ENCODE measurements at regions not wholly inside any gene's neighbourhood (a gene's known extent, or its start where the extent isn't known, plus 50 kb on each side); places are given as distances from the start of the nearest gene placed in this dataset.

GRCh38 chr6:119630561-119631192, 281.1 kb upstream of the MAN1A1 start:
- no peak overlapping the region for H3K27ac Mint-ChIP-seq
- H3K36me3 Mint-ChIP-seq (ENCODE audit: low read depth), result no peaks in the 10 kb centered on the region
- ATAC-seq, result no peak
- DNase-seq, result no peak
- H3K27me3 Mint-ChIP-seq, result no peaks in the 10 kb centered on the region
- ChIA-PET CTCF (no interaction called here), POLR2A (no interaction called here)
- TF ChIP-seq CTCF (IDR thresholded peaks at IDR 0.05), result no peak
- H3K9me3 Mint-ChIP-seq, result peaks cover 3% of the 10 kb centered on the region
- no peak overlapping the region for H3K4me3 Mint-ChIP-seq
- H3K4me1 Mint-ChIP-seq (ENCODE audit: low read depth), result no peaks in the 10 kb centered on the region
- intact Hi-C loops (cut with micrococcal nuclease), result no loop called here

- ChIA-PET CTCF (no interaction called here), POLR2A (no interaction called here)
- Mint-ChIP-seq H3K27me3 (no peaks in the 10 kb centered on the region), H3K4me3 (no peak overlapping the region), H3K9me3 (peaks cover 3% of the 10 kb centered on the region), H3K27ac (no peak overlapping the region), H3K4me1 (ENCODE audit: low read depth) (no peaks in the 10 kb centered on the region), H3K36me3 (ENCODE audit: low read depth) (no peaks in the 10 kb centered on the region)
- intact Hi-C loops (cut with micrococcal nuclease), result no loop called here
- ATAC-seq (no peak), DNase-seq (no peak)
- no peak for TF ChIP-seq CTCF (IDR thresholded peaks at IDR 0.05)
These were observed 279.4 kb upstream of the MAN1A1 start for GRCh38 chr6:119628691-119629594.

GRCh38 chr6:119627908-119628669, 278.5 kb upstream of the MAN1A1 start:
- ATAC-seq (no peak), DNase-seq (no peak)
- TF ChIP-seq CTCF (IDR thresholded peaks at IDR 0.05), result no peak
- Mint-ChIP-seq H3K4me1 (ENCODE audit: low read depth) (no peaks in the 10 kb centered on the region), H3K27me3 (no peaks in the 10 kb centered on the region), H3K4me3 (no peak overlapping the region), H3K27ac (no peak overlapping the region), H3K9me3 (peaks cover 3% of the 10 kb centered on the region), H3K36me3 (ENCODE audit: low read depth) (no peaks in the 10 kb centered on the region)
- intact Hi-C loops (cut with micrococcal nuclease), result no loop called here
- ChIA-PET POLR2A (no interaction called here), CTCF (no interaction called here)

- ATAC-seq (no peak), DNase-seq (no peak)
- Mint-ChIP-seq H3K27me3 (no peaks in the 10 kb centered on the region), H3K9me3 (peaks cover 3% of the 10 kb centered on the region), H3K27ac (no peak overlapping the region), H3K4me3 (no peak overlapping the region), H3K36me3 (ENCODE audit: low read depth) (no peaks in the 10 kb centered on the region), H3K4me1 (ENCODE audit: low read depth) (no peaks in the 10 kb centered on the region)
- ChIA-PET POLR2A (no interaction called here), CTCF (no interaction called here)
- intact Hi-C loops (cut with micrococcal nuclease), result no loop called here
- no peak for TF ChIP-seq CTCF (IDR thresholded peaks at IDR 0.05)
These were observed 277.5 kb upstream of the MAN1A1 start for GRCh38 chr6:119626884-119627619.

Measured in activated CD8-positive, alpha-beta T cell treated with anti-CD3 and anti-CD28 coated beads for 36 hours (primary cell).